ENCODE measurements at regions not wholly inside any gene's neighbourhood (a gene's known extent, or its start where the extent isn't known, plus 50 kb on each side); places are given as distances from the start of the nearest gene placed in this dataset.

- no peak for ATAC-seq
- TF ChIP-seq ZNF70 (CRISPR knock-in tag; IDR thresholded peaks at IDR 0.05) (no peak), BACH2 (CRISPR knock-in tag; IDR thresholded peaks at IDR 0.05; ENCODE audit: borderline replicate concordance) (no peak), ZC3H10 (CRISPR knock-in tag; IDR thresholded peaks at IDR 0.05) (no peak), TOX (CRISPR knock-in tag; IDR thresholded peaks at IDR 0.05; ENCODE audit: borderline replicate concordance) (no peak), RARB (CRISPR knock-in tag; IDR thresholded peaks at IDR 0.05) (no peak), ESRRG (CRISPR knock-in tag; IDR thresholded peaks at IDR 0.05) (no peak), POU6F1 (CRISPR knock-in tag; IDR thresholded peaks at IDR 0.05; ENCODE audit: borderline replicate concordance, low read depth) (no peak), OSR1 (CRISPR knock-in tag; IDR thresholded peaks at IDR 0.05) (no peak)
- TF ChIP-seq, protein P1, sequence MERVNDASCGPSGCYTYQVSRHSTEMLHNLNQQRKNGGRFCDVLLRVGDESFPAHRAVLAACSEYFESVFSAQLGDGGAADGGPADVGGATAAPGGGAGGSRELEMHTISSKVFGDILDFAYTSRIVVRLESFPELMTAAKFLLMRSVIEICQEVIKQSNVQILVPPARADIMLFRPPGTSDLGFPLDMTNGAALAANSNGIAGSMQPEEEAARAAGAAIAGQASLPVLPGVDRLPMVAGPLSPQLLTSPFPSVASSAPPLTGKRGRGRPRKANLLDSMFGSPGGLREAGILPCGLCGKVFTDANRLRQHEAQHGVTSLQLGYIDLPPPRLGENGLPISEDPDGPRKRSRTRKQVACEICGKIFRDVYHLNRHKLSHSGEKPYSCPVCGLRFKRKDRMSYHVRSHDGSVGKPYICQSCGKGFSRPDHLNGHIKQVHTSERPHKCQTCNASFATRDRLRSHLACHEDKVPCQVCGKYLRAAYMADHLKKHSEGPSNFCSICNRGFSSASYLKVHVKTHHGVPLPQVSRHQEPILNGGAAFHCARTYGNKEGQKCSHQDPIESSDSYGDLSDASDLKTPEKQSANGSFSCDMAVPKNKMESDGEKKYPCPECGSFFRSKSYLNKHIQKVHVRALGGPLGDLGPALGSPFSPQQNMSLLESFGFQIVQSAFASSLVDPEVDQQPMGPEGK (CRISPR knock-in tag; IDR thresholded peaks at IDR 0.05; ENCODE audit: borderline replicate concordance): no peak
Measured at GRCh38 chr11:8792710-8793109, 110.1 kb downstream of the RPL27A start.

DNA sequence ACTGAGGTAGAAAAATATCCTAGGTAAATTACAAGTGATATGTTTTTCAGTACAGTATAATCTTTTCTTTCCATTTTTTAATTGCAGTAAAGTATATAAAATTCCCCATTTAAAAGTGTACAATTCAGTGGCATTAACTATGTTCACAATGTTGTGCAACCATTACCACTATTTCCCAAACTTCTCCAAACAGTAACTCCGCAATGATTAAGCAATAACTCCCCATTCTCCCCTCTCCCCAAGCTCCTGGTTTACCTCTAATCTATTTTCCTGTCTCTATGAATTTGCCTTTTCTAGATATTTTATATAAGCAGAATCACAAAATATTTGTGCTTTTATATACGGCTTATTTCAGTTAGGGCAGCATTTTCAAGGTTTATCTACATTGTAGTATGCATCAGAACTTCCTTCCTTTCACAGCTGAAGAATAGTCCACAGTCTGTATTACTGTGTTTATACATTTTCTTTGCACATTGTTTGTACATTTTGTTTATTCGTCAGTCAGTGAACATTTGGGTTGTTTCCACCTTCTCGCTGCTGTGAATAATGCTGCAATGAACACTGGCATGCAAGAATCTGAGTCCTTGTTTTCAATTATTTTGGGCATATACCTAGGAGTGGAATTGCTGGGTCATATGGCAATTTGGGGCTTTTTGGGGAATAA, 110.7 kb downstream of the RPL27A start:
- TF ChIP-seq, protein P1 (CRISPR knock-in tag; IDR thresholded peaks at IDR 0.05; ENCODE audit: borderline replicate concordance): no peak
- no peak for TF ChIP-seq TOX (CRISPR knock-in tag; IDR thresholded peaks at IDR 0.05; ENCODE audit: borderline replicate concordance)
- no peak for TF ChIP-seq ZNF565 (CRISPR knock-in tag; conservative IDR thresholded peaks at IDR 0.05; ENCODE audit: low read depth)
- TF ChIP-seq PPARA (CRISPR knock-in tag; IDR thresholded peaks at IDR 0.05; ENCODE audit: borderline replicate concordance): no peak
- no peak for TF ChIP-seq BACH2 (CRISPR knock-in tag; IDR thresholded peaks at IDR 0.05; ENCODE audit: borderline replicate concordance)
- TF ChIP-seq TSHZ2 (CRISPR knock-in tag; IDR thresholded peaks at IDR 0.05): no peak
- no peak for TF ChIP-seq ISL1 (CRISPR knock-in tag; IDR thresholded peaks at IDR 0.05)
- TF ChIP-seq GLIS3 (CRISPR knock-in tag; IDR thresholded peaks at IDR 0.05): no peak
- no peak for TF ChIP-seq SNAI2 (CRISPR knock-in tag; IDR thresholded peaks at IDR 0.05)
- TF ChIP-seq TCF4 (CRISPR knock-in tag; IDR thresholded peaks at IDR 0.05; ENCODE audit: borderline replicate concordance): no peak
- no peak for TF ChIP-seq CSRNP3 (CRISPR knock-in tag; IDR thresholded peaks at IDR 0.05)
- TF ChIP-seq POU6F1 (CRISPR knock-in tag; IDR thresholded peaks at IDR 0.05; ENCODE audit: borderline replicate concordance, low read depth): no peak
- no peak for TF ChIP-seq ZFP30 (CRISPR knock-in tag; IDR thresholded peaks at IDR 0.05)
- no peak for TF ChIP-seq ARNTL (CRISPR knock-in tag; IDR thresholded peaks at IDR 0.05; ENCODE audit: borderline replicate concordance, low read depth)
- no peak for TF ChIP-seq ZFP3 (CRISPR knock-in tag; IDR thresholded peaks at IDR 0.05)
- no peak for ATAC-seq
